ENCODE measurements at regions not wholly inside any gene's neighbourhood (a gene's known extent, or its start where the extent isn't known, plus 50 kb on each side); places are given as distances from the start of the nearest gene placed in this dataset.

DNA sequence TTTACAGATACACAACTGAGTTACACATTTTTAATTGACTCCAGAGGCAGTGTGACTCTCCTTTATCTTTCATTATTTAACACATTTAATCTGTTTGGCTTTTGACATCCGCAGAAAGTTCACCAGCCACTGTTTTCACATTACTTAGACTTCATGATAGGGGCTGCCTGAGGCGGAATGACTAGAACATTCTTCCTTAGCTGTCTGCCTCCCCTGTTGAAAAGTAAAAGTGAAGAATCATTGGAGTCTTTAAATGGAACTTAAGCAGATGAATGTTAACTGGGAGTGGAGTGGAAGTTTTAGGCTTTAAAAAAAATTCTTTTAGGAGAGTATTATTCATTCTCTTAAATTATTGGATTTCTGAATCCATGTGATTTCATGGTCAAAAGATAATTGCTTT, 229.2 kb upstream of the MTNR1B start:
- no peak for DNase-seq
- no peak overlapping the region for H3K4ac ChIP-seq (ENCODE audit: low read depth, low read length)
- H2BK20ac ChIP-seq (ENCODE audit: low read depth, low read length, poor library complexity, severe bottlenecking) = no peak overlapping the region
- WGBS (ENCODE audit: extremely low coverage, insufficient read length, low lambda C conversion rate) = no CpG with 5 or more reads among the region's 2 CpGs
- H3K9me3 ChIP-seq (ENCODE audit: control insufficient read depth, low read depth, low read length) = no peaks in the 10 kb centered on the region
- H3K18ac ChIP-seq (ENCODE audit: insufficient read length, low read depth, low read length) = no peak overlapping the region
- no peak overlapping the region for H3K56ac ChIP-seq (ENCODE audit: insufficient read length, low read depth, low read length)
- H3T11ph ChIP-seq (ENCODE audit: low read length) = no peak overlapping the region
- H3K27me3 ChIP-seq (ENCODE audit: insufficient read depth, low read length) = no peaks in the 10 kb centered on the region
- TF ChIP-seq, protein P1, sequence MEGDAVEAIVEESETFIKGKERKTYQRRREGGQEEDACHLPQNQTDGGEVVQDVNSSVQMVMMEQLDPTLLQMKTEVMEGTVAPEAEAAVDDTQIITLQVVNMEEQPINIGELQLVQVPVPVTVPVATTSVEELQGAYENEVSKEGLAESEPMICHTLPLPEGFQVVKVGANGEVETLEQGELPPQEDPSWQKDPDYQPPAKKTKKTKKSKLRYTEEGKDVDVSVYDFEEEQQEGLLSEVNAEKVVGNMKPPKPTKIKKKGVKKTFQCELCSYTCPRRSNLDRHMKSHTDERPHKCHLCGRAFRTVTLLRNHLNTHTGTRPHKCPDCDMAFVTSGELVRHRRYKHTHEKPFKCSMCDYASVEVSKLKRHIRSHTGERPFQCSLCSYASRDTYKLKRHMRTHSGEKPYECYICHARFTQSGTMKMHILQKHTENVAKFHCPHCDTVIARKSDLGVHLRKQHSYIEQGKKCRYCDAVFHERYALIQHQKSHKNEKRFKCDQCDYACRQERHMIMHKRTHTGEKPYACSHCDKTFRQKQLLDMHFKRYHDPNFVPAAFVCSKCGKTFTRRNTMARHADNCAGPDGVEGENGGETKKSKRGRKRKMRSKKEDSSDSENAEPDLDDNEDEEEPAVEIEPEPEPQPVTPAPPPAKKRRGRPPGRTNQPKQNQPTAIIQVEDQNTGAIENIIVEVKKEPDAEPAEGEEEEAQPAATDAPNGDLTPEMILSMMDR (conservative IDR thresholded peaks at IDR 0.05) = no peak
- H3K79me1 ChIP-seq (ENCODE audit: insufficient read depth, low read depth, low read length, poor library complexity, severe bottlenecking) = no peaks in the 10 kb centered on the region
- H4K5ac ChIP-seq (ENCODE audit: insufficient read length, low read depth, low read length) = no peak overlapping the region
- Mint-ChIP-seq H3K27ac (no peak overlapping the region), H3K27me3 (ENCODE audit: low read depth) (no peaks in the 10 kb centered on the region), H3K36me3 (ENCODE audit: insufficient read depth in 1 of 3, low read depth in 3 of 3) (peaks cover 0 to 2% (median 0%) of the 10 kb centered on the region in 3 experiments; a peak in 3 of 7 replicates), H3K9me3 (peaks cover 0 to 2% of the 10 kb centered on the region in 2 experiments; a peak in 1 of 5 replicates), H3K4me1 (no peaks in the 10 kb centered on the region), H3K4me3 (no peak overlapping the region)
- H3K23ac ChIP-seq (ENCODE audit: insufficient read length, low read depth, low read length) = no peak overlapping the region
- H2AK5ac ChIP-seq (ENCODE audit: insufficient read length, low read length) = no peak overlapping the region
- no peak overlapping the region for H3K9ac ChIP-seq (ENCODE audit: extremely low read depth, insufficient read length, low read length)
- H4K20me1 ChIP-seq (ENCODE audit: control insufficient read depth, insufficient read depth, insufficient read length) = no peaks in the 10 kb centered on the region
- no peak overlapping the region for H2BK15ac ChIP-seq (ENCODE audit: low read depth, low read length)
- H3K14ac ChIP-seq (ENCODE audit: insufficient read depth, low read length) = no peak overlapping the region
- no peak overlapping the region for H2BK12ac ChIP-seq (ENCODE audit: insufficient read length, low read depth, low read length)
- H3K27ac ChIP-seq (ENCODE audit: insufficient read length, low read depth, low read length) = no peak overlapping the region
- H3K23me2 ChIP-seq (ENCODE audit: insufficient read length, low read depth, low read length, poor library complexity, severe bottlenecking) = no peaks in the 10 kb centered on the region
- H4K8ac ChIP-seq (replicated peaks; ENCODE audit: insufficient read length, low read depth, low read length) = no peak overlapping the region
- no peak overlapping the region for H2BK120ac ChIP-seq (ENCODE audit: low read depth, low read length, poor library complexity, severe bottlenecking)
- H2BK5ac ChIP-seq (ENCODE audit: insufficient read length, low read length) = no peak overlapping the region
- no peak overlapping the region for H4K91ac ChIP-seq (ENCODE audit: insufficient read length, low read depth, low read length)
- H2AFZ ChIP-seq (ENCODE audit: low read length) = no peak overlapping the region
- no peaks in the 10 kb centered on the region for H3K4me1 ChIP-seq (ENCODE audit: insufficient read depth, low read length)
- no peaks in the 10 kb centered on the region for H3K79me2 ChIP-seq (ENCODE audit: insufficient read depth, low read length)
- no peak overlapping the region for H3K4me2 ChIP-seq (ENCODE audit: insufficient read depth, insufficient read length, low read length)
